Effector memory CD4-positive, alpha-beta T cell (primary cell): ENCODE measurements at regions not wholly inside any gene's neighbourhood (a gene's known extent, or its start where the extent isn't known, plus 50 kb on each side); places are given as distances from the start of the nearest gene placed in this dataset.

Experiments used
- DNase-seq, 3 donors: peaks; one replicate each; pipeline ENCODE4 v3.0.0-alpha.2; 2020
- H3K27ac ChIP-seq: 2 replicates; pipeline ENCODE4 v1.7.0; 2013; ENCODE audit warnings: mild to moderate bottlenecking, low read length, moderate library complexity; ENCODE audit not compliant: insufficient read depth, poor library complexity, severe bottlenecking
- H3K27me3 ChIP-seq: replicated peaks from 2 replicates; pipeline ENCODE4 v1.7.0; 2013; ENCODE audit warnings: mild to moderate bottlenecking, low read length; ENCODE audit not compliant: insufficient read depth, control insufficient read depth, poor library complexity, severe bottlenecking
- H3K36me3 ChIP-seq: 2 replicates; pipeline ENCODE4 v1.7.0; 2013; ENCODE audit warnings: mild to moderate bottlenecking, low read length, moderate library complexity; ENCODE audit not compliant: control insufficient read depth, insufficient read depth
- H3K4me1 ChIP-seq: 2 replicates; pipeline ENCODE4 v1.7.0; 2013; ENCODE audit warnings: low read length, mild to moderate bottlenecking; ENCODE audit not compliant: control insufficient read depth, insufficient read depth, poor library complexity, severe bottlenecking
- H3K4me3 ChIP-seq: 2 replicates; pipeline ENCODE4 v1.7.0; 2013; ENCODE audit warnings: low read length, low read depth, mild to moderate bottlenecking; ENCODE audit not compliant: insufficient read depth, poor library complexity, severe bottlenecking
- H3K9me3 ChIP-seq: 2 replicates; pipeline ENCODE4 v1.7.0; 2013; ENCODE audit warnings: mild to moderate bottlenecking, low read length, moderate library complexity; ENCODE audit not compliant: control insufficient read depth

DNA sequence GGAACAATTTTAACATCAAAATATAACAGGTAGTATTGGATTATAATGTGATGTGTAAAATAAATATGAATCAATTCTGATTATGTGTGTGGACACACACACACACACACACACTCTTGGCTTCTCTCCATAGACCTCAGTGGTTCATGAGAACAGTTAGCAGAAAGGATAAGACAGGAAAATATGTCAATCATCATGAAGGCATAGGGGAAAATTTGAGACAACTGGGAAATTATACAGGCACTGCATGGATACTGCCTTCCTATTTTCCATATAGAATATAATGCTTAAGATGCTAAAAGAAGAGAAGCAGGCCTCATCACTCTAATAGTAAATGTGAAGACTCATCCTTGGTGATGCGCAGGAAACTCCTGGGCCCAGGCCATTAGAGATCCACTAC lies 884.5 kb downstream of the SUCLG1 start:
- H3K27ac ChIP-seq = no peak overlapping the region
- no peak overlapping the region for H3K4me3 ChIP-seq
- H3K27me3 ChIP-seq = no peaks in the 10 kb centered on the region
- no peaks in the 10 kb centered on the region for H3K36me3 ChIP-seq
- no peaks in the 10 kb centered on the region for H3K4me1 ChIP-seq
- DNase-seq = no peak
- H3K9me3 ChIP-seq = no peaks in the 10 kb centered on the region

GRCh38 chr2:83573060-83573459 lies 886.0 kb downstream of the SUCLG1 start:
- Histone ChIP-seq H3K9me3 (no peaks in the 10 kb centered on the region), H3K27ac (no peak overlapping the region), H3K4me1 (no peaks in the 10 kb centered on the region), H3K36me3 (no peaks in the 10 kb centered on the region), H3K4me3 (no peak overlapping the region), H3K27me3 (no peaks in the 10 kb centered on the region)
- DNase-seq = no peak

- Histone ChIP-seq H3K27ac (no peak overlapping the region), H3K9me3 (no peaks in the 10 kb centered on the region), H3K4me1 (no peaks in the 10 kb centered on the region), H3K27me3 (no peaks in the 10 kb centered on the region), H3K4me3 (no peak overlapping the region), H3K36me3 (no peaks in the 10 kb centered on the region)
- no peak for DNase-seq
Observed at GRCh38 chr2:83572400-83572799, 886.7 kb downstream of the SUCLG1 start.

GRCh38 chr2:83567551-83567950 lies 891.5 kb downstream of the SUCLG1 start:
- Histone ChIP-seq H3K4me1 (no peaks in the 10 kb centered on the region), H3K27ac (no peak overlapping the region), H3K9me3 (no peaks in the 10 kb centered on the region), H3K36me3 (no peaks in the 10 kb centered on the region), H3K27me3 (no peaks in the 10 kb centered on the region), H3K4me3 (no peak overlapping the region)
- no peak for DNase-seq

DNA sequence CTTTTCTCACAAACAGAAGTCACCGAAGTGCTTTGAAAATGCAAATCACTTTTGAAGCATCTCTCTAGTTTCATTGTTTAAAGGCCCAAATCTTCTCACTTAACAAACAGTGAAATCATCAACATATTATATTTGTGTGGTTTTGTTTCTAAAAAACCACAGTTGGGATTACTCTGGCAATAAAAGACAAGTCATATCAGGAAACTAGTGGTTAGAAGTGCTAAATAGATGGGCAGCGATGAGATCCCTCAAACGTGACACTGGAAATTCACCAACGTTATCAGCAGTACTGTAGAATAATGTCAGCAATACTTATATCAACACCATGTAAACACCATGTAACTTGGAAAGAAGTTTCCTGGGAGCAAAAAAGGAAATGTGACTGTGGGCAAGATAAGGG lies 893.5 kb downstream of the SUCLG1 start:
- H3K27ac ChIP-seq = no peak overlapping the region
- no peaks in the 10 kb centered on the region for H3K4me1 ChIP-seq
- H3K9me3 ChIP-seq = no peaks in the 10 kb centered on the region
- no peak for DNase-seq
- H3K36me3 ChIP-seq = no peaks in the 10 kb centered on the region
- H3K4me3 ChIP-seq = no peak overlapping the region
- H3K27me3 ChIP-seq = no peaks in the 10 kb centered on the region

GRCh38 chr2:83565181-83565580 lies 893.9 kb downstream of the SUCLG1 start:
- no peaks in the 10 kb centered on the region for H3K36me3 ChIP-seq
- H3K4me1 ChIP-seq = no peaks in the 10 kb centered on the region
- H3K27me3 ChIP-seq = no peaks in the 10 kb centered on the region
- H3K9me3 ChIP-seq = no peaks in the 10 kb centered on the region
- DNase-seq = no peak
- no peak overlapping the region for H3K4me3 ChIP-seq
- no peak overlapping the region for H3K27ac ChIP-seq

GRCh38 chr2:83561592-83561991 lies 897.5 kb downstream of the SUCLG1 start:
- Histone ChIP-seq H3K36me3 (no peaks in the 10 kb centered on the region), H3K9me3 (no peaks in the 10 kb centered on the region), H3K4me1 (no peaks in the 10 kb centered on the region), H3K4me3 (no peak overlapping the region), H3K27me3 (no peaks in the 10 kb centered on the region), H3K27ac (no peak overlapping the region)
- DNase-seq = no peak

DNA sequence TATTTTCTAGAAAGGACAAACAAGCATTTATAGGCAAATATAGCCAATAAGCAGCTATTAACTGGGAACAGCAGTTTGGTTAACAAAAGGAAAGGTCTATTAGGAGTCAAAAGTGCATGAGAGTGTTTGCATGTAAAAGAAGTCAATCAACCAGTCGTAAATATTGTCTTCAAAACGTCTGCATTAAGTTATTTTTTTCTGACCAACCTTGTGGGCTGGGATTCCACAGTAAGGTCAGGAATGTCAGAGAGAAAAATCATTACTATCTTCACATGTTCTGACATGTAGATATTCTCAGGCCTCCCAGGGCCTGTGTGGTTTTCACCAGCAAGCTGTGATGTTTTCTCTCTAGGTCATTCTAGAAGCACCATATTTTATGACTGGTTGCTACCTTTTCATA lies 922.5 kb downstream of the SUCLG1 start:
- Histone ChIP-seq H3K9me3 (no peaks in the 10 kb centered on the region), H3K27ac (no peak overlapping the region), H3K4me1 (no peaks in the 10 kb centered on the region), H3K27me3 (no peaks in the 10 kb centered on the region), H3K4me3 (no peak overlapping the region), H3K36me3 (no peaks in the 10 kb centered on the region)
- no peak for DNase-seq

- no peaks in the 10 kb centered on the region for H3K4me1 ChIP-seq
- no peaks in the 10 kb centered on the region for H3K9me3 ChIP-seq
- no peak overlapping the region for H3K27ac ChIP-seq
- no peaks in the 10 kb centered on the region for H3K27me3 ChIP-seq
- no peak overlapping the region for H3K4me3 ChIP-seq
- no peak for DNase-seq
- no peaks in the 10 kb centered on the region for H3K36me3 ChIP-seq
Observed at GRCh38 chr2:83534416-83534815, 924.7 kb downstream of the SUCLG1 start.

GRCh38 chr2:83531206-83531826 lies 927.8 kb downstream of the SUCLG1 start:
- H3K4me3 ChIP-seq = no peak overlapping the region
- H3K4me1 ChIP-seq = no peaks in the 10 kb centered on the region
- H3K27ac ChIP-seq = no peak overlapping the region

More at GRCh38 chr2:83531206-83531826, 927.8 kb downstream of the SUCLG1 start:
- H3K27me3 ChIP-seq = no peaks in the 10 kb centered on the region
- no peaks in the 10 kb centered on the region for H3K36me3 ChIP-seq
- DNase-seq = no peak
- H3K9me3 ChIP-seq = no peaks in the 10 kb centered on the region
